ENCODE measurements at regions not wholly inside any gene's neighbourhood (a gene's known extent, or its start where the extent isn't known, plus 50 kb on each side); places are given as distances from the start of the nearest gene placed in this dataset.

DNA sequence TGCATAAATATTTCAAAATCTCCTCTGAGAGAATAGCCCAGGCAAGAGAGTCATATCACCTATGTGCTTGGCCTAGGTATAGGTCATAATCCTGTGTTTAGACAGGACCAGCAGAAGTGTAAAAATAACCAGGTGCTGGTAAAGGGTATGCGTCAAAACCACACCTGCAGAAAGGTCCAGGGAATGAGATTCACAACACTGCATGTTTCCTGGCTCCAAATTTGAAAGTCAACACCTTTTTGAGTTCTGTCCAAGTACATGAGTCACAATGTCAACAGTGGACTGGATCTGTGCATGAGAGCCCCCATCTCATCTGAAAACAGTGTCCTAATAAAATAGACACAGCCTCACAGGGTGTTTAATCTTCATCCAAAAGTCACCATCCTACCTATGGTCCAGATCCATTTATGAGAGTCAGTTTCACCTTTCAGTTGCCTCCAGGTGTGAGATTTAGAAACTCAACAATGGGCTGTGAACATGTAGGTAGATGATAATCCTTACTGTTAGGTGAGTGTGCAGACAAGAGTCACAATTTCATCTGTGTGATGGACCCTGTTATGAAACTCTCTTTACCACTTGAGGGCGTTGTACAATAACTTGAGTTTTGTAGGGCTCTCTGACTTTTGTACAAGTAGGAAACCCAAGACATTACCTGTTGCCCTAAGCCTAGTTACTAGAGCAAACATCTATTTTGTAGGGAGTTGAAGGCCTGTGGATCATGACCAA lies 2100.7 kb downstream of the TP53TG3F start:
- H3K4me3 ChIP-seq = no peak overlapping the region
- H3K27ac ChIP-seq (ENCODE audit: extremely low read depth, low read depth, low read length) = no peak overlapping the region
- no peaks in the 10 kb centered on the region for H3K4me1 ChIP-seq (replicated peaks in 1 of 2; ENCODE audit: control insufficient read depth in 2 of 2, insufficient read depth in 2 of 2, low read length in 2 of 2)
- DNase-seq (ENCODE audit: extremely low read depth in 1 of 4, low spot score in 3 of 4) (no peak), FAIRE-seq (no peak), ATAC-seq (no peak)
- no peaks in the 10 kb centered on the region for H3K9me3 ChIP-seq (replicated peaks; ENCODE audit: control insufficient read depth, insufficient read depth, low read depth, low read length)
- no TSS peak for BruUV-seq (replicated peaks)
- no peaks in the 10 kb centered on the region for H3K9me1 ChIP-seq (ENCODE audit: control insufficient read depth, insufficient read depth, low read length)
- WGBS (ENCODE audit: insufficient coverage, low coverage, missing lambda C conversion rate) = 5% methylated on average over 2 of the region's 2 CpGs
- H2AFZ ChIP-seq (ENCODE audit: low read depth, low read length) = no peak overlapping the region
- no peaks in the 10 kb centered on the region for H4K20me1 ChIP-seq (replicated peaks; ENCODE audit: control insufficient read depth, insufficient read depth, low read length)
- H3K36me3 ChIP-seq (ENCODE audit: control insufficient read depth, insufficient read depth, low read length) = no peaks in the 10 kb centered on the region
- ChIA-PET CTCF (ENCODE audit: low intra/inter-chr PET ratio) (no interaction called here), POLR2A (no interaction called here)
- in situ Hi-C loops (cut with MboI) = no loop called here
- H3K27me3 ChIP-seq (ENCODE audit: control insufficient read depth in 2 of 2, insufficient read depth in 2 of 2, low read length in 2 of 2) = no peaks in the 10 kb centered on the region
- H3K9ac ChIP-seq (ENCODE audit: insufficient read depth in 1 of 2, low read depth in 2 of 2, low read length in 2 of 2) = no peak overlapping the region
- no peaks in the 10 kb centered on the region for H3K79me2 ChIP-seq (ENCODE audit: control insufficient read depth, insufficient read depth, low read length)
- intact Hi-C loops (cut with micrococcal nuclease) = no loop called here
- H3K4me2 ChIP-seq (ENCODE audit: insufficient read depth, low read length) = no peak overlapping the region
- TF ChIP-seq HES1 (IDR thresholded peaks at IDR 0.05; ENCODE audit: low read depth) (no peak), ETV5 (CRISPR knock-in tag; IDR thresholded peaks at IDR 0.05; ENCODE audit: low read depth) (no peak), ZBTB34 (CRISPR knock-in tag; IDR thresholded peaks at IDR 0.05) (no peak), MAFK (IDR thresholded peaks at IDR 0.05; ENCODE audit: low read length) (no peak), TEAD2 (tag; IDR thresholded peaks at IDR 0.05) (no peak), ZNF165 (CRISPR knock-in tag; IDR thresholded peaks at IDR 0.05; ENCODE audit: borderline replicate concordance) (no peak), NELFE (IDR thresholded peaks at IDR 0.05; ENCODE audit: insufficient read depth, insufficient read length) (no peak), IFI16 (CRISPR knock-in tag; IDR thresholded peaks at IDR 0.05) (no peak), CREB3L1 (IDR thresholded peaks at IDR 0.05; ENCODE audit: borderline replicate concordance, low read depth) (no peak), NRF1 (conservative IDR thresholded peaks at IDR 0.05 in 1 of 2, IDR thresholded peaks at IDR 0.05 in 1 of 2) (no peak), TAF7 (tag; IDR thresholded peaks at IDR 0.05) (no peak), ZNF449 (CRISPR knock-in tag; IDR thresholded peaks at IDR 0.05) (no peak), RBBP5 (IDR thresholded peaks at IDR 0.05; ENCODE audit: borderline replicate concordance, insufficient read depth, low read length, poor library complexity, severe bottlenecking) (no peak), YBX1 (IDR thresholded peaks at IDR 0.05) (no peak), JUND (IDR thresholded peaks at IDR 0.05; ENCODE audit: borderline replicate concordance, low read depth, low read length) (no peak), JUND (tag; IDR thresholded peaks at IDR 0.05; ENCODE audit: borderline replicate concordance, low read depth, low read length) (no peak), POU5F1 (IDR thresholded peaks at IDR 0.05; ENCODE audit: borderline replicate concordance, low read depth, low read length, partially characterized antibody) (no peak), ZNF586 (CRISPR knock-in tag; conservative IDR thresholded peaks at IDR 0.05) (no peak), SRSF7 (optimal IDR thresholded peaks at IDR 0.05; ENCODE audit: low read depth, low read length) (no peak)

Data from K562 (cell line).